PC-3 (cell line): ENCODE measurements at regions not wholly inside any gene's neighbourhood (a gene's known extent, or its start where the extent isn't known, plus 50 kb on each side); places are given as distances from the start of the nearest gene placed in this dataset.

Experiments
- ATAC-seq: fragments of 200-7000 bp; cut with Tn5 transposase; 2 replicates; pipeline ENCODE4 v1.9.1; 2020; ENCODE audit warnings: mild to moderate bottlenecking, moderate library complexity
- BruUV-seq: library from RNA; stranded (reverse); fragments of 400-500 nt; replicated peaks from 2 replicates; lab custom pipeline; 2021; lab: Mats Ljungman, UMichigan
- CTCF ChIA-PET: fragments of 300-600 bp; sonication (Branson Sonifier 250); formaldehyde crosslinking; loops from one replicate; lab custom pipeline; 2022; ENCODE audit warnings: antibody characterized with exemption; lab: Charles Lee
- POLR2A ChIA-PET: fragments of 300-600 bp; sonication (Branson Sonifier 250); formaldehyde crosslinking; loops from one replicate; lab custom pipeline; 2022; ENCODE audit warnings: antibody characterized with exemption; ENCODE audit not compliant: unreplicated experiment; lab: Charles Lee
- DNase-seq: peaks from one replicate; pipeline ENCODE4 v3.0.0-alpha.2; 2015
- H2AFZ ChIP-seq: fragments of 300-600 bp; sonication (generic); 2 replicates; pipeline ENCODE4 v1.6.0; 2016; ENCODE audit warnings: antibody characterized with exemption, low read length
- H3F3A ChIP-seq: fragments of 300-600 bp; sonication (generic); one replicate; pipeline ENCODE4 v1.6.0; 2017; ENCODE audit warnings: antibody characterized with exemption, low read length, control low read depth, mild to moderate bottlenecking; ENCODE audit not compliant: unreplicated experiment
- H3K27ac ChIP-seq: fragments of 300-600 bp; sonication (generic); 2 replicates; pipeline ENCODE4 v1.5.1; 2016; ENCODE audit warnings: mild to moderate bottlenecking, low read length
- H3K27me3 ChIP-seq: fragments of 300-600 bp; sonication (generic); 2 replicates; pipeline ENCODE4 v1.6.1; 2016; ENCODE audit warnings: low read length, mixed read lengths
- H3K36me3 ChIP-seq: fragments of 300-600 bp; sonication (generic); 2 replicates; pipeline ENCODE4 v1.6.1; 2016; ENCODE audit warnings: low read depth, mixed run types, low read length, mixed read lengths
- H3K4me1 ChIP-seq: fragments of 300-600 bp; sonication (generic); 2 replicates; pipeline ENCODE4 v1.5.1; 2016; ENCODE audit warnings: low read length; ENCODE audit not compliant: insufficient read depth
- H3K4me2 ChIP-seq: fragments of 300-600 bp; sonication (generic); 2 replicates; pipeline ENCODE4 v1.6.0; 2016; ENCODE audit warnings: low read length
- H3K4me3 ChIP-seq: fragments of 300-600 bp; sonication (generic); 2 replicates; pipeline ENCODE4 v1.5.1; 2016; ENCODE audit warnings: mild to moderate bottlenecking, low read length, mixed read lengths
- H3K79me2 ChIP-seq: fragments of 300-600 bp; sonication (generic); 2 replicates; pipeline ENCODE4 v1.6.1; 2017; ENCODE audit warnings: low read length, mixed read lengths
- H3K9ac ChIP-seq: fragments of 300-600 bp; sonication (generic); 2 replicates; pipeline ENCODE4 v1.6.0; 2016; ENCODE audit warnings: mild to moderate bottlenecking, low read length
- H3K9me2 ChIP-seq: fragments of 300-600 bp; sonication (generic); replicated peaks from 2 replicates; pipeline ENCODE4 v1.6.1; 2016; ENCODE audit warnings: mixed run types, low read length, mixed read lengths
- H3K9me3 ChIP-seq: fragments of 300-600 bp; sonication (generic); 2 replicates; pipeline ENCODE4 v1.6.1; 2016; ENCODE audit warnings: low read length, mixed read lengths
- H4K20me1 ChIP-seq: fragments of 300-600 bp; sonication (generic); 2 replicates; pipeline ENCODE4 v1.6.1; 2016; ENCODE audit warnings: low read length, mixed read lengths
- CTCF ChIP-seq: fragments of 300-600 bp; sonication (generic); conservative IDR thresholded peaks from 2 replicates; pipeline ENCODE4 v1.5.1; 2017; ENCODE audit warnings: antibody characterized with exemption, low read depth, mild to moderate bottlenecking, low read length
- EZH2 ChIP-seq: fragments of 300-600 bp; sonication (generic); IDR thresholded peaks from one replicate; pipeline ENCODE4 v1.6.1; 2017; ENCODE audit warnings: antibody characterized with exemption, mild to moderate bottlenecking, low read length; ENCODE audit not compliant: unreplicated experiment
- EZH2phosphoT487 ChIP-seq: fragments of 300-600 bp; sonication (generic); IDR thresholded peaks from 2 replicates; pipeline ENCODE4 v1.6.1; 2018; ENCODE audit warnings: mild to moderate bottlenecking, antibody characterized with exemption, low read length, borderline replicate concordance
- intact Hi-C: fragments of 100-400 bp; cut with micrococcal nuclease; formaldehyde crosslinking; loops from 2 replicates; pipeline ENCODE4 v1.9.0; 2023

GRCh38 chr10:120181154-120181553 lies 275.9 kb upstream of the PLPP4 start:
- ChIA-PET POLR2A (no interaction called here), CTCF (no interaction called here)
- Histone ChIP-seq H3K4me3 (no peak overlapping the region), H3K9ac (no peak overlapping the region), H3K4me1 (no peaks in the 10 kb centered on the region), H3K9me3 (no peaks in the 10 kb centered on the region), H3K36me3 (no peaks in the 10 kb centered on the region), H3K4me2 (no peak overlapping the region), H3K9me2 (no peaks in the 10 kb centered on the region), H3K79me2 (no peaks in the 10 kb centered on the region), H3F3A (no peaks in the 10 kb centered on the region), H4K20me1 (no peaks in the 10 kb centered on the region), H3K27ac (no peak overlapping the region), H2AFZ (no peak overlapping the region), H3K27me3 (peaks cover 20% of the 10 kb centered on the region; the same call in 1 of the 2 replicates)
- DNase-seq (no peak), ATAC-seq (no peak)
- intact Hi-C loops = no loop called here
- no TSS peak for BruUV-seq
- TF ChIP-seq CTCF (no peak), EZH2phosphoT487 (no peak), EZH2 (no peak)

GRCh38 chr10:120182431-120182830 lies 274.6 kb upstream of the PLPP4 start:
- Histone ChIP-seq H3K9ac (no peak overlapping the region), H3K4me1 (no peaks in the 10 kb centered on the region), H4K20me1 (no peaks in the 10 kb centered on the region), H3K36me3 (no peaks in the 10 kb centered on the region), H3F3A (no peaks in the 10 kb centered on the region), H3K9me2 (no peaks in the 10 kb centered on the region), H3K4me3 (no peak overlapping the region), H2AFZ (no peak overlapping the region), H3K27ac (no peak overlapping the region), H3K9me3 (no peaks in the 10 kb centered on the region), H3K4me2 (no peak overlapping the region), H3K79me2 (no peaks in the 10 kb centered on the region), H3K27me3 (peaks cover 14% of the 10 kb centered on the region; the same call in 1 of the 2 replicates)
- ChIA-PET CTCF (no interaction called here), POLR2A (no interaction called here)
- ATAC-seq = no peak
- intact Hi-C loops = no loop called here
- DNase-seq = no peak
- TF ChIP-seq CTCF = no peak
- no peak for TF ChIP-seq EZH2
- TF ChIP-seq EZH2phosphoT487 = no peak
- no TSS peak for BruUV-seq

GRCh38 chr10:120183546-120183945 lies 273.5 kb upstream of the PLPP4 start:
- Histone ChIP-seq H3K4me3 (no peak overlapping the region), H3K36me3 (no peaks in the 10 kb centered on the region), H3K27me3 (peaks cover 3% of the 10 kb centered on the region; the same call in 1 of the 2 replicates), H3K9ac (no peak overlapping the region), H3K9me2 (no peaks in the 10 kb centered on the region), H3K4me1 (no peaks in the 10 kb centered on the region), H3K27ac (no peak overlapping the region), H4K20me1 (no peaks in the 10 kb centered on the region), H3K9me3 (no peaks in the 10 kb centered on the region), H3K4me2 (no peak overlapping the region), H3K79me2 (no peaks in the 10 kb centered on the region), H2AFZ (no peak overlapping the region), H3F3A (no peaks in the 10 kb centered on the region)
- no TSS peak for BruUV-seq
- POLR2A ChIA-PET = no interaction called here
- intact Hi-C loops = no loop called here
- DNase-seq (no peak), ATAC-seq (no peak)
- TF ChIP-seq EZH2 (no peak), EZH2phosphoT487 (no peak), CTCF (no peak)
- CTCF ChIA-PET = no interaction called here
